ENCODE measurements at regions not wholly inside any gene's neighbourhood (a gene's known extent, or its start where the extent isn't known, plus 50 kb on each side); places are given as distances from the start of the nearest gene placed in this dataset.

DNA sequence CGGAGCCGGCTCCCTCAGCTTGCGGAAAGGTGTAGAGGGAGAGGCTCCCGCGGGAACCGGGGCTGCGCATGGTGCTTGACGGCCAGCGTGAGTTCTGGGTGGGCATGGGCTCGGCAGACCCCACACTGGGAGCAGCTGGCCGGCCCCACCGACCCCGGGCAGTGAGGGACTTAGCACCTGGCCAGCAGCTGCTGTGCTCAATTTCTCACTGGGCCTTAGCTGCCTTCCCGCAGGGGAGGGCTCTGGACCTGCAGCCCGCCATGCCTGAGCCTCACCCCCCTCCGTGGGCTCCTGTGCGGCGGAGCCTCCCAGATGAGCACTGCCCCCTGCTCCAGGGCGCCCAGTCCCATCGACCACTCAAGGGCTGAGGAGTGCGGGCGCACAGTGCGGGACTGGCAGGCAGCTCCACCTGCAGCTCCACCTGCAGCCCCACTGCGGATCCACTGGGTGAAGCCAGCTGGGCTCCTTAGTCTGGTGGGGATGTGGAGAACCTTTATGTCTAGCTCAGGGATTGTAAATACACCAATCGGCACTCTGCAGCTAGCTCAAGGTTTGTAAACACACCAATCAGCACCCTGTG, 1141.8 kb downstream of the PCDH17 start:
- 92 to 94% methylated on average over 24 to 25 of the region's 25 CpGs for WGBS, 2 donors
- Histone ChIP-seq H3K4me3 (no peak overlapping the region), H3K4me1 (no peaks in the 10 kb centered on the region), H3K27ac (no peak overlapping the region), H3K27me3 (no peaks in the 10 kb centered on the region), H3K36me3 (no peaks in the 10 kb centered on the region), H3K9me3 (peaks cover 0 to 6% (median 0%) of the 10 kb centered on the region in 4 donors)
- TF ChIP-seq EP300 (IDR thresholded peaks at IDR 0.05) = no peak
- TF ChIP-seq, protein P1, sequence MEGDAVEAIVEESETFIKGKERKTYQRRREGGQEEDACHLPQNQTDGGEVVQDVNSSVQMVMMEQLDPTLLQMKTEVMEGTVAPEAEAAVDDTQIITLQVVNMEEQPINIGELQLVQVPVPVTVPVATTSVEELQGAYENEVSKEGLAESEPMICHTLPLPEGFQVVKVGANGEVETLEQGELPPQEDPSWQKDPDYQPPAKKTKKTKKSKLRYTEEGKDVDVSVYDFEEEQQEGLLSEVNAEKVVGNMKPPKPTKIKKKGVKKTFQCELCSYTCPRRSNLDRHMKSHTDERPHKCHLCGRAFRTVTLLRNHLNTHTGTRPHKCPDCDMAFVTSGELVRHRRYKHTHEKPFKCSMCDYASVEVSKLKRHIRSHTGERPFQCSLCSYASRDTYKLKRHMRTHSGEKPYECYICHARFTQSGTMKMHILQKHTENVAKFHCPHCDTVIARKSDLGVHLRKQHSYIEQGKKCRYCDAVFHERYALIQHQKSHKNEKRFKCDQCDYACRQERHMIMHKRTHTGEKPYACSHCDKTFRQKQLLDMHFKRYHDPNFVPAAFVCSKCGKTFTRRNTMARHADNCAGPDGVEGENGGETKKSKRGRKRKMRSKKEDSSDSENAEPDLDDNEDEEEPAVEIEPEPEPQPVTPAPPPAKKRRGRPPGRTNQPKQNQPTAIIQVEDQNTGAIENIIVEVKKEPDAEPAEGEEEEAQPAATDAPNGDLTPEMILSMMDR (IDR thresholded peaks at IDR 0.05) = no peak
- TF ChIP-seq POLR2AphosphoS5 (IDR thresholded peaks at IDR 0.05) = no peak
- DNase-seq = peak; percentile 50
- intact Hi-C loops (cut with DNase I) = no loop called here

DNA sequence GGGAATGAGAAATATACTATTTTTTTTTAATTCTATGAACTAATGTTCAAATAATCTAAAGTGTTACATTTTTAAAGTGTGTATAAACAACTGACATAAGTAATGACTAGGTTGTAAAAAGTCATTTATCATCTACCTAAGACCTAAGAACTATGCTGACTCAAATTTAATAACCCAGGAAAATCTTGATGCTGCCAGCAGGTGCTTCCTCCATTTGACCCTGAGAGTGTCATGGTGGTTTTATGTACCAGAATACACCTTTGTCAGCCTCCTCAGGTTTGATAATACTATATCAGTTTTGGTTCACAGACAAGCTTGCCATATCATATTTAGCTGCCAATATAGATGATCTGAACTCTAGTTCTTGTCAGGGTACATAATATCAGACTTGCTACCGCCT, 1151.2 kb downstream of the PCDH17 start:
- intact Hi-C loops (cut with DNase I) = no loop called here
- no peak for DNase-seq

DNA sequence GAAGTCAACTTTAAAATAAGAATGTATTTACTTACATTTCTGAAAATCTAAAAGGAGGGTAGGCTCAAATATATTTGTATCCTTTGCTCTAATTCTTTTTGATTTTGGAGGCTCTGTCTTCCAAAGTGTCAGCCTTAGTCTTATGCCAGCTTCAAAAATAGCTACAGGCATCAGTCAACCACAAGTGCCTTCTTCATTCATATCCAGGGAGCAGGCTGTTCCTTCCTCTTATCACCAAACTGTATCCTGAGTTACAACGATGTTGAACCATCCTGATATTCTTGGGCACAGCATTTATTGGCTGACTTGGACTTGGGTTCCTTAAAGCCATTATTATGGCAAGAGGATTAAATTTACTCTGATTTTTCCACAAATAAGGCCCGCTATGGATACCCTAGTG, 1161.3 kb downstream of the PCDH17 start:
- H3K36me3 ChIP-seq = no peaks in the 10 kb centered on the region
- no peak overlapping the region for H3K27ac ChIP-seq
- no peak for DNase-seq
- no peaks in the 10 kb centered on the region for H3K27me3 ChIP-seq
- no peak overlapping the region for H3K4me3 ChIP-seq
- H3K4me1 ChIP-seq = no peaks in the 10 kb centered on the region
- intact Hi-C loops (cut with DNase I) = no loop called here
- TF ChIP-seq EP300 (IDR thresholded peaks at IDR 0.05) (no peak), POLR2AphosphoS5 (IDR thresholded peaks at IDR 0.05) (no peak), POLR2A (IDR thresholded peaks at IDR 0.05) (no peak)
- H3K9me3 ChIP-seq = no peaks in the 10 kb centered on the region
- WGBS, 2 donors = 64 to 72% methylated on average over 2 of the region's 2 CpGs

More for the DNA sequence above, 1151.2 kb downstream of the PCDH17 start:
- Histone ChIP-seq H3K4me1 (no peaks in the 10 kb centered on the region), H3K27me3 (no peaks in the 10 kb centered on the region), H3K36me3 (no peaks in the 10 kb centered on the region), H3K27ac (no peak overlapping the region), H3K4me3 (no peak overlapping the region), H3K9me3 (no peaks in the 10 kb centered on the region)
- 98% methylated on average over 1 of the region's 1 CpG for WGBS, 2 donors
- TF ChIP-seq POLR2A (IDR thresholded peaks at IDR 0.05) (no peak), POLR2AphosphoS5 (IDR thresholded peaks at IDR 0.05) (no peak), EP300 (IDR thresholded peaks at IDR 0.05) (no peak)
- TF ChIP-seq, protein P1 (IDR thresholded peaks at IDR 0.05) = no peak

DNA sequence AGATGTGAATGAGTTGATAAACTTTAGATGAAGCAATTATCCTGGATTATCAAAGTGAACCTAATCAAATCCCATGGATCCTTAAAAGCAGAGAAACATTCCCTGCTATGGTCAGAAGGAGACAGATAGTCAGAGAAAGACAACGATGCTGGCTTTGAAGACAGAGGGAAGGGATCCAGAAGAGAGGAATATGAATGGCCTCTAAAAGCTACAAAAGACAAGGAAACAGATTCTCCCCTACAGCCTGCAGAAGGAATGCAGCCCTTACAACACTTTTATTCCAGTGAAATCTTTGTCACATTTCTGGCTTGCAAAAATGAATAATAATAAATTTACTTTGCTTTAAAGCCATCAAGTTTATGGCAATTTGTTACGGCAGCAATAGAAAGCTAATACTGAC, 1164.2 kb downstream of the PCDH17 start:
- no peaks in the 10 kb centered on the region for H3K27me3 ChIP-seq
- H3K4me3 ChIP-seq = no peak overlapping the region
- intact Hi-C loops (cut with DNase I) = no loop called here
- no peak overlapping the region for H3K27ac ChIP-seq
- H3K4me1 ChIP-seq = no peaks in the 10 kb centered on the region
- no peaks in the 10 kb centered on the region for H3K9me3 ChIP-seq
- WGBS, 2 donors = 78 to 87% methylated on average over 2 of the region's 2 CpGs
- TF ChIP-seq, protein P1 (IDR thresholded peaks at IDR 0.05) = no peak
- TF ChIP-seq POLR2A (IDR thresholded peaks at IDR 0.05) (no peak), EP300 (IDR thresholded peaks at IDR 0.05) (no peak), POLR2AphosphoS5 (IDR thresholded peaks at IDR 0.05) (no peak)
- no peak for DNase-seq
- H3K36me3 ChIP-seq = no peaks in the 10 kb centered on the region

DNA sequence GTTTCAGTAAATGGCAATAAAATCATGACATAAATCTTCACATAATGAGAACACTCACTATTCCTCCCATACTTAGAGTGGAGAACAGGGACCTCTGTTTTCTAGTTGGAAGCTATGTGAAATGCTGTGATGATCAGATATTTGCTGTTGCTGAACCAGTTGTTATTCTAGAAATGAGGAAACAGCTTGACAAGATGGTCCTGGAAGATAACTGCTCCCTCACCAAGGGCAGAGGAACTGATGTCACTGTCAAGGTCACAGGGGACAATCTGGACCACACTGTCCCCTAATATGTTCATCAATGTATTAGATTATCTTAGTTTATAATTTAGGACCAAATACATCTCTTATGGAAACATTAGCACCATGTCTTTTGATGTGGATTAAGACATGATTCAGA, 1173.3 kb downstream of the PCDH17 start:
- DNase-seq = no peak
- Histone ChIP-seq H3K4me3 (no peak overlapping the region), H3K27ac (no peak overlapping the region), H3K9me3 (no peaks in the 10 kb centered on the region), H3K4me1 (no peaks in the 10 kb centered on the region), H3K36me3 (no peaks in the 10 kb centered on the region), H3K27me3 (no peaks in the 10 kb centered on the region)
- intact Hi-C loops (cut with DNase I) = no loop called here
- no peak for TF ChIP-seq EP300 (IDR thresholded peaks at IDR 0.05)
- TF ChIP-seq POLR2A (IDR thresholded peaks at IDR 0.05) = no peak
- TF ChIP-seq, protein P1 (IDR thresholded peaks at IDR 0.05) = no peak
- no peak for TF ChIP-seq POLR2AphosphoS5 (IDR thresholded peaks at IDR 0.05)

All from sigmoid colon (tissue), 6 donors.